SK-N-SH (cell line): ENCODE measurements at regions not wholly inside any gene's neighbourhood (a gene's known extent, or its start where the extent isn't known, plus 50 kb on each side); places are given as distances from the start of the nearest gene placed in this dataset.

Source experiments
- CTCF ChIP-seq: fragments of 200-600 bp; sonication (generic); IDR thresholded peaks from 2 replicates; pipeline ENCODE4 v1.6.1; 2017; ENCODE audit warnings: antibody characterized with exemption, mild to moderate bottlenecking, moderate library complexity
- EP300 ChIP-seq, 2 experiments: IDR thresholded peaks; 2 replicates each; pipeline versions ENCODE4 v1.4.0 to v1.6.1; 2012; ENCODE audit warnings: borderline replicate concordance in 1 of 2, low read depth in 1 of 2, low read length in 1 of 2
- EZH2phosphoT487 ChIP-seq: fragments of 200-600 bp; sonication (generic); IDR thresholded peaks from 2 replicates; pipeline ENCODE4 v1.6.1; 2017; ENCODE audit warnings: low read depth, mixed run types, mild to moderate bottlenecking, antibody characterized with exemption, moderate library complexity, borderline replicate concordance
- MXI1 ChIP-seq: IDR thresholded peaks from 2 replicates; pipeline ENCODE4 v1.6.1; 2012; ENCODE audit warnings: mild to moderate bottlenecking, low read depth, low read length, improper control_type of control experiment
- RAD21 ChIP-seq: IDR thresholded peaks from 2 replicates; pipeline ENCODE4 v1.6.1; 2012; ENCODE audit warnings: mild to moderate bottlenecking, low read length
- RCOR1 ChIP-seq: fragments of 150-350 bp; IDR thresholded peaks from 2 replicates; pipeline ENCODE4 v1.6.1; 2017; ENCODE audit warnings: antibody characterized with exemption, low read length
- RFX5 ChIP-seq: IDR thresholded peaks from 2 replicates; pipeline ENCODE4 v1.6.1; 2012; ENCODE audit warnings: mild to moderate bottlenecking, improper control_type of control experiment, low read length
- USF2 ChIP-seq: fragments of 150-350 bp; IDR thresholded peaks from 2 replicates; pipeline ENCODE4 v1.6.1; 2017; ENCODE audit warnings: antibody characterized with exemption, low read length, low read depth, borderline replicate concordance
- YY1 ChIP-seq: IDR thresholded peaks from 2 replicates; pipeline ENCODE4 v1.4.0; 2012; ENCODE audit warnings: low read depth, mild to moderate bottlenecking
- TF ChIP-seq, protein P1 (sequence below): IDR thresholded peaks from 2 replicates; pipeline ENCODE4 v1.4.0; 2012; ENCODE audit warnings: low read depth

DNA sequence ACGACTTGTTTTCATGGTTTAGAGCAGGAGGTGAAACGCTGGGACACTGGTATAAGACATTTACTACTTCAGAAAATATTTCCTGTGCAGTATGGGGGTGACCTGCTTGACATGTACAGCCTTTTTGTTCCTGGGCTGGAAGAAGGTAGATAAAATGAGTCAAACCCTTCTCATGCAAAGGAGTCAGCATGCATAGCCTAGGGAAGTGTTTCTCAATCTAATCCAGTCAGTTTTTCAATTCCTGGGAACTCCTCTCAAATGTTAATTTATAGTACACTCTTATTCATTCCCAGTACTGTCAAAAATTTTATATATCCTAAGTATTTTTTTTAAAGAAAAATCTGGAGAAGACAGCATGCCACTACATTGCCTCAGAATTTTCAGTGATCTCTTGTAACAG lies 154.7 kb upstream of the GUCY1A2 start:
- no peak for TF ChIP-seq RFX5
- no peak for TF ChIP-seq CTCF
- TF ChIP-seq EZH2phosphoT487 = no peak
- no peak for TF ChIP-seq YY1
- no peak for TF ChIP-seq USF2
- TF ChIP-seq RAD21 = no peak
- TF ChIP-seq MXI1 = no peak
- TF ChIP-seq, protein P1, sequence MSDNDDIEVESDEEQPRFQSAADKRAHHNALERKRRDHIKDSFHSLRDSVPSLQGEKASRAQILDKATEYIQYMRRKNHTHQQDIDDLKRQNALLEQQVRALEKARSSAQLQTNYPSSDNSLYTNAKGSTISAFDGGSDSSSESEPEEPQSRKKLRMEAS = no peak
- no peak for TF ChIP-seq EP300 (IDR thresholded peaks at IDR 0.05; ENCODE audit: borderline replicate concordance in 1 of 2, low read depth in 1 of 2, low read length in 1 of 2)
- no peak for TF ChIP-seq RCOR1
